Skeletal muscle satellite cell (primary cell): ENCODE measurements at regions not wholly inside any gene's neighbourhood (a gene's known extent, or its start where the extent isn't known, plus 50 kb on each side); places are given as distances from the start of the nearest gene placed in this dataset.
A peak's percentile ranks its signal among the peaks of the same experiment; 100 is the strongest.

Experiments used
- H3K27me3 ChIP-seq: 2 replicates; pipeline ENCODE4 v1.7.0; 2013; ENCODE audit warnings: low read length; ENCODE audit not compliant: control insufficient read depth, insufficient read depth
- H3K36me3 ChIP-seq: 2 replicates; pipeline ENCODE4 v1.7.0; 2013; ENCODE audit warnings: mild to moderate bottlenecking, control low read depth, low read length; ENCODE audit not compliant: insufficient read depth
- H3K4me1 ChIP-seq: 2 replicates; pipeline ENCODE4 v1.7.0; 2013; ENCODE audit warnings: low read length; ENCODE audit not compliant: control insufficient read depth, insufficient read depth
- H3K4me2 ChIP-seq: 2 replicates; pipeline ENCODE4 v1.7.0; 2013; ENCODE audit warnings: mild to moderate bottlenecking, low read length
- H3K4me3 ChIP-seq: 2 replicates; pipeline ENCODE4 v1.7.0; 2013; ENCODE audit warnings: low read length
- H3K9ac ChIP-seq: 2 replicates; pipeline ENCODE4 v1.7.0; 2013; ENCODE audit warnings: mild to moderate bottlenecking, low read depth, low read length, moderate library complexity
- H3K9me3 ChIP-seq: replicated peaks from 2 replicates; pipeline ENCODE4 v1.7.0; 2013; ENCODE audit warnings: mild to moderate bottlenecking, control low read depth, low read length

DNA sequence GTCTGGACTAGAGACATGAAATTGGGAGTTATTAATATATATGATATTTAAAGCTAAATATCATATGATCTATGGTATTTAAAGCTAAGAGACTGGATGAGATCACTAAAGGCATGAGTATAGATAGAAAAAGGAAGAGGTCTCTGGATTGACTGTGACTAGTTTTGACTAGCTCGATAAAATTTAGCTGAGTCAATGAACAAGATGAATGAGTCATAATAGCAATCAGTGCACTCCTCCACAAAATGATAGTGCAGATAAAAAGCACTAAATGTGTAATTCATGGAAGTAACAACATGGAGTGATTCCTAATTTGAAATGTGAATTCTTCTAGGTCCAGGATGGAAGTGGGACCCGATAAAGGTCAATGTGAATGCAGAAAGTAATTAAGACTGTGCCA, 127.4 kb downstream of the PFDN4 start:
- H3K9ac ChIP-seq: no peak overlapping the region
- peaks cover 8% of the 10 kb centered on the region for H3K4me1 ChIP-seq
- H3K4me2 ChIP-seq: no peak overlapping the region
- H3K36me3 ChIP-seq: no peaks in the 10 kb centered on the region
- H3K4me3 ChIP-seq: no peak overlapping the region
- no peaks in the 10 kb centered on the region for H3K9me3 ChIP-seq
- H3K27me3 ChIP-seq: no peaks in the 10 kb centered on the region

- no peaks in the 10 kb centered on the region for H3K36me3 ChIP-seq
- no peaks in the 10 kb centered on the region for H3K9me3 ChIP-seq
- peaks cover 24% of the 10 kb centered on the region for H3K4me1 ChIP-seq
- H3K4me2 ChIP-seq: no peak overlapping the region
- no peak overlapping the region for H3K4me3 ChIP-seq
- H3K9ac ChIP-seq: no peak overlapping the region
- H3K27me3 ChIP-seq: no peaks in the 10 kb centered on the region
These were observed 129.3 kb downstream of the PFDN4 start for GRCh38 chr20:54337144-54337543.

DNA sequence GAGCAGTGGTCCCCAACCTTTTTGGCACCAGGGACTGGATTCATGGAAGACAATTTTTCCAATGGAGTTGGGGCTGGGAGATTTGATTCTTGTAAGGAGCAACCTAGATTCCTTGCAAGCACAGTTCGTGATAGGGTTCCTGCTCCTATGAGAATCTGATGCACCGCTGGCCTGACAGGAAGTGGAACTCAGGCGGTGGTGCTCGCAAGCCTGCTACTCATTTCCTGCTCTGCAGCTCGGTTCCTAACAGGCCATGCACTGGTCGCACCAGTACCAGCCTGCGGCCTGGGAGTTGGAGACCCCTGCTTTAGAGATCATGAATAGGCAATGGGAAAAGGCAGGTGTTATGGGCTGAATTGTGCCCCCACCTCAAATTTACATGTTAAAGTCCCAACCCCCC, 131.2 kb downstream of the PFDN4 start:
- Histone ChIP-seq H3K9ac (no peak overlapping the region), H3K27me3 (no peaks in the 10 kb centered on the region), H3K4me2 (no peak overlapping the region), H3K4me3 (no peak overlapping the region), H3K9me3 (no peaks in the 10 kb centered on the region), H3K36me3 (no peaks in the 10 kb centered on the region), H3K4me1 (peaks cover 24% of the 10 kb centered on the region)

DNA sequence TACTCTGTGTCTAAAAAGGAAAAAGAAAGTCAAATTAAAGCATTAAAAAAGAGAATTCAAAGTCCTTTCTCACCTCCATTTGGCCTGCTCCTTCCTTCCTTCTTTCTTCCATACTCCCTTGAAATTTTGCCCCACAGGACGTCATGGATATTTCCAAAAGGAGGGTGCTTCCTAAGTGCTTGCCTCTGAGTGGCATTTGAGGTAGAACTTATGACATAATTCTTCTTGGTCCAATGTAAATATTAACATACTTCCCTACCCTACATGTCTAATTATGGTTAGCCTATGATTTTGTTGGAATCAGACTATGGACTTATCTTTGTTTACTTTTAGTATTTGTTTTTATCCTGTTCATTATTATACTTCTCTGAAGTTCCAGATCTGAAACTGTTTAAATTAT, 132.3 kb downstream of the PFDN4 start:
- no peak overlapping the region for H3K9ac ChIP-seq

GRCh38 chr20:54340667-54341081, 132.8 kb downstream of the PFDN4 start:
- Histone ChIP-seq H3K4me2 (peak overlapping the region; percentile 55), H3K9me3 (no peaks in the 10 kb centered on the region), H3K4me3 (no peak overlapping the region), H3K36me3 (no peaks in the 10 kb centered on the region), H3K9ac (no peak overlapping the region), H3K27me3 (no peaks in the 10 kb centered on the region), H3K4me1 (peaks cover 30% of the 10 kb centered on the region)

More for the DNA sequence above, 132.3 kb downstream of the PFDN4 start:
- H3K4me1 ChIP-seq: peaks cover 31% of the 10 kb centered on the region
- H3K4me2 ChIP-seq: peak overlapping the region; percentile 55
- no peaks in the 10 kb centered on the region for H3K27me3 ChIP-seq
- no peaks in the 10 kb centered on the region for H3K36me3 ChIP-seq
- no peak overlapping the region for H3K4me3 ChIP-seq
- H3K9me3 ChIP-seq: no peaks in the 10 kb centered on the region

GRCh38 chr20:54342258-54342920, 133.0 kb upstream of the DOK5 start:
- Histone ChIP-seq H3K36me3 (no peaks in the 10 kb centered on the region), H3K4me2 (no peak overlapping the region), H3K4me1 (peaks cover 42% of the 10 kb centered on the region), H3K9me3 (no peaks in the 10 kb centered on the region), H3K4me3 (no peak overlapping the region), H3K9ac (no peak overlapping the region), H3K27me3 (no peaks in the 10 kb centered on the region)

DNA sequence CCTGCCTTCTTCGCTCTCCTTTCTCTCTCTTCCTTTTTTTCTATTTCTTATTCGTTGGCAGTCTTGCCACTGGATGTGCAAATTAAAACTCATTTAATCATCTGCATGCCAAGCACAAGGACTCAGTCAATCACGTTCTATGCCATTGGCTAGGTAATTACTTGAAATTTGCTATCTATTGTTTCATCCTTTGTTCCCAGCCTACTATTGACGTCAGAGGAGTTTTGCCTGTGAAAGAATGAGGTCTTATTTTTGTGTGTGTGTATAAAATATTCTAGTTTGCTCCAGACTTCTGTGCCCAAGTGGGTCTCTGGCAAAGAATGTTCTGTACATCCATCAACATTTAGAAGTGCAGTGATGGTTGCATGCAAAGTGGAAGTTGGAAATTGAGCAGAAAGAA, 132.3 kb upstream of the DOK5 start:
- no peaks in the 10 kb centered on the region for H3K27me3 ChIP-seq
- no peaks in the 10 kb centered on the region for H3K9me3 ChIP-seq
- no peak overlapping the region for H3K9ac ChIP-seq
- H3K4me2 ChIP-seq: no peak overlapping the region
- H3K4me1 ChIP-seq: peaks cover 42% of the 10 kb centered on the region
- H3K36me3 ChIP-seq: no peaks in the 10 kb centered on the region
- H3K4me3 ChIP-seq: no peak overlapping the region

DNA sequence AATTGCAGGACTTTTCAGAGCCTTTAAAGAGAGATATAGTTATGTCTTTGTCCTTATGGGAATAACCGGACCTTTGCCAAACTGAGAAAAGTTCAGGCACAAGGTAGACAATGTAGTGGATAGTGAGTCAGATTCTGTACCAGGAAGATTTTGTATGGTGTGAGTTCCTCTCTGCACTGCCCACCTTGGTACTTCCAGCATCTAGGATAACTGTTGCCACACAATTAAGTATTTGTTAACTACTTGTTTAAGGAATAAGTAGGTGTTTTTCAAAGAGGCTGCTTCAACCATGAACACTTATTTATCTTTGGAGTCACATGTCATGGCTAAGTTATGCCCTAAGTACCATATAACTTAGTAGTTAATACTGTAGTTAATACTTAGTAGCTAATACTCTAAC, 131.8 kb upstream of the DOK5 start:
- Histone ChIP-seq H3K27me3 (no peaks in the 10 kb centered on the region), H3K4me2 (no peak overlapping the region), H3K9ac (no peak overlapping the region), H3K9me3 (no peaks in the 10 kb centered on the region), H3K4me3 (no peak overlapping the region), H3K4me1 (peaks cover 42% of the 10 kb centered on the region), H3K36me3 (no peaks in the 10 kb centered on the region)

DNA sequence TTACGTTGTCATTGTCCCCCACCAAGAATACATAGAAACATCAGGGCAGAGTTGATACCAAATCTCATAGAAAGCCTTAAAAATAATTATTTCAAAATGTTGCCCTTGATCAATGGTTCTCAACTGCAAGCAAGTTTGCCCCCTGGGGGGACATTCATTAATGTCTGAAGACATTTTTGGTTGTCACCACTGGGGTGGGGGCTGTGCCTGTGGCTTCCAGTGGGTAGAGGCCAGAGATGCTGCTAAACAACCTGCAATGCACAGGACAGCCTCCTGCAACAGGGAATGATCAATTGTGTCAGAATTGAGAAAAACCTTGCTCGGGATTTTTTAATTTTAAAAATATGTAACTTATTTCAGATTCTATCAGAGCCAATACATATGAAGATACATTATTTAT, 130.6 kb upstream of the DOK5 start:
- peaks cover 42% of the 10 kb centered on the region for H3K4me1 ChIP-seq
- no peaks in the 10 kb centered on the region for H3K9me3 ChIP-seq
- H3K4me2 ChIP-seq: peak overlapping the region; percentile 57
- H3K36me3 ChIP-seq: no peaks in the 10 kb centered on the region
- H3K4me3 ChIP-seq: no peak overlapping the region
- no peaks in the 10 kb centered on the region for H3K27me3 ChIP-seq
- no peak overlapping the region for H3K9ac ChIP-seq

- Histone ChIP-seq H3K36me3 (no peaks in the 10 kb centered on the region), H3K27me3 (no peaks in the 10 kb centered on the region), H3K4me3 (peak overlapping the region; percentile 8), H3K4me1 (peaks cover 42% of the 10 kb centered on the region), H3K9ac (no peak overlapping the region), H3K4me2 (peak overlapping the region; percentile 57), H3K9me3 (no peaks in the 10 kb centered on the region)
These were observed 130.1 kb upstream of the DOK5 start for GRCh38 chr20:54345301-54345724.

DNA sequence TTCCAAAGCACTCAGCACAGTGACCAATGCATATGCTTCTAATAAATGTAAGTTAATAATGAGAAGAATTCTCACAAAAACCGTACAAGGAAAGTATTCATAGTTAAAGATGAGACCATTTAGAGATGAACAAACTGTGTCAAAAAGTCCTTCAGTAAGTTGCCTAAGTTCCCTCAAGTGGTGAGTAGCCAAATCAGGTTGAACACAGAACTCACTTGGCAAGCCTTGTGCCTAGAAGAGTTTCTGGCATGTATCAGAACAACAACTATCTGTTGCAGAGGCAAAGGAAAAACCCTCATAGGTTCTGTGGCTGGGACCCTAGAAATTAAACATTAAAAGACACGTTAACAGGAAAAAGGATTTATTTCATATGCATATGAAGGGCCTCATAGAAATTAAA, 129.6 kb upstream of the DOK5 start:
- no peaks in the 10 kb centered on the region for H3K27me3 ChIP-seq
- H3K4me3 ChIP-seq: no peak overlapping the region
- H3K4me2 ChIP-seq: peak overlapping the region; percentile 57

GRCh38 chr20:54346276-54346675, 129.1 kb upstream of the DOK5 start:
- H3K9me3 ChIP-seq: no peaks in the 10 kb centered on the region
- peaks cover 36% of the 10 kb centered on the region for H3K4me1 ChIP-seq
- H3K4me2 ChIP-seq: no peak overlapping the region
- no peaks in the 10 kb centered on the region for H3K27me3 ChIP-seq
- no peak overlapping the region for H3K4me3 ChIP-seq
- no peak overlapping the region for H3K9ac ChIP-seq
- no peaks in the 10 kb centered on the region for H3K36me3 ChIP-seq

More for the DNA sequence above, 129.6 kb upstream of the DOK5 start:
- Histone ChIP-seq H3K36me3 (no peaks in the 10 kb centered on the region), H3K4me1 (peaks cover 41% of the 10 kb centered on the region), H3K9ac (no peak overlapping the region), H3K9me3 (no peaks in the 10 kb centered on the region)
